ENCODE measurements at regions not wholly inside any gene's neighbourhood (a gene's known extent, or its start where the extent isn't known, plus 50 kb on each side); places are given as distances from the start of the nearest gene placed in this dataset.

- no peak for DNase-seq
Measured at GRCh38 chr10:83165265-83165664, 974.0 kb upstream of the GHITM start.

GRCh38 chr10:83166344-83166743, 973.0 kb upstream of the GHITM start:
- DNase-seq = no peak

GRCh38 chr10:83167081-83167480, 972.2 kb upstream of the GHITM start:
- DNase-seq = no peak

- DNase-seq = no peak
Measured at GRCh38 chr10:83176901-83177300, 962.4 kb upstream of the GHITM start.

GRCh38 chr10:83178526-83178925, 960.8 kb upstream of the GHITM start:
- DNase-seq = no peak

- no peak for DNase-seq
Measured at GRCh38 chr10:83179371-83179770, 959.9 kb upstream of the GHITM start.

- no peak for DNase-seq
Measured at GRCh38 chr10:83182076-83182475, 957.2 kb upstream of the GHITM start.

GRCh38 chr10:83184641-83185040, 954.7 kb upstream of the GHITM start:
- peak; percentile 3 for DNase-seq

- DNase-seq = no peak
Measured at GRCh38 chr10:83190614-83191013, 948.7 kb upstream of the GHITM start.

GRCh38 chr10:83193026-83193425, 946.3 kb upstream of the GHITM start:
- DNase-seq = no peak

- DNase-seq = no peak
Measured at GRCh38 chr10:83195021-83195420, 944.3 kb upstream of the GHITM start.

- no peak for DNase-seq
Measured at GRCh38 chr10:83199374-83199773, 939.9 kb upstream of the GHITM start.

GRCh38 chr10:83205861-83206260, 933.4 kb upstream of the GHITM start:
- DNase-seq = no peak

- DNase-seq = peak; percentile 88
Measured at GRCh38 chr10:83212632-83213334, 926.5 kb upstream of the GHITM start.

GRCh38 chr10:83214136-83214535, 925.2 kb upstream of the GHITM start:
- no peak for DNase-seq

- no peak for DNase-seq
Measured at GRCh38 chr10:83218205-83218604, 921.1 kb upstream of the GHITM start.

- DNase-seq = no peak
Measured at GRCh38 chr10:83222300-83222699, 917.0 kb upstream of the GHITM start.

GRCh38 chr10:83222832-83223742, 916.2 kb upstream of the GHITM start:
- DNase-seq = no peak

GRCh38 chr10:83225781-83226180, 913.5 kb upstream of the GHITM start:
- no peak for DNase-seq

- no peak for DNase-seq
Measured at GRCh38 chr10:83229991-83230390, 909.3 kb upstream of the GHITM start.

- DNase-seq = no peak
Measured at GRCh38 chr10:83233691-83234090, 905.6 kb upstream of the GHITM start.

GRCh38 chr10:83248106-83248631, 891.1 kb upstream of the GHITM start:
- DNase-seq = no peak

- no peak for DNase-seq
Measured at GRCh38 chr10:83250396-83250795, 888.9 kb upstream of the GHITM start.

- DNase-seq = no peak
Measured at GRCh38 chr10:83252169-83252568, 887.1 kb upstream of the GHITM start.

Measured in fibroblast of skin of right biceps (primary cell).